HEK293T (cell line): ENCODE measurements at regions not wholly inside any gene's neighbourhood (a gene's known extent, or its start where the extent isn't known, plus 50 kb on each side); places are given as distances from the start of the nearest gene placed in this dataset.

Experiments
- BHLHE40 ChIP-seq: fragments of 450-650 bp; IDR thresholded peaks from 2 replicates; pipeline ENCODE4 v1.6.1; 2016; ENCODE audit warnings: mild to moderate bottlenecking, moderate library complexity, borderline replicate concordance
- CTBP1 ChIP-seq: fragments of 450-650 bp; IDR thresholded peaks from 2 replicates; pipeline ENCODE4 v1.6.1; 2016; ENCODE audit warnings: borderline replicate concordance
- FOXA1 ChIP-seq: fragments of 450-650 bp; IDR thresholded peaks from 2 replicates; pipeline ENCODE4 v1.6.1; 2016; ENCODE audit warnings: mild to moderate bottlenecking
- FOXK2 ChIP-seq: fragments of 450-650 bp; IDR thresholded peaks from 2 replicates; pipeline ENCODE4 v1.6.1; 2016; ENCODE audit warnings: mild to moderate bottlenecking
- FOXM1 ChIP-seq: fragments of 450-650 bp; IDR thresholded peaks from 2 replicates; pipeline ENCODE4 v1.6.1; 2017; ENCODE audit warnings: mild to moderate bottlenecking, borderline replicate concordance
- HDGF ChIP-seq: fragments of 450-650 bp; IDR thresholded peaks from 2 replicates; pipeline ENCODE4 v1.6.1; 2017; ENCODE audit warnings: antibody characterized with exemption, borderline replicate concordance
- SP1 ChIP-seq: fragments of 450-650 bp; IDR thresholded peaks from 2 replicates; pipeline ENCODE4 v1.6.1; 2017
- SUZ12 ChIP-seq: fragments of 450-650 bp; IDR thresholded peaks from 2 replicates; pipeline ENCODE4 v1.6.1; 2016; ENCODE audit warnings: mild to moderate bottlenecking
- TARDBP ChIP-seq: fragments of 450-650 bp; IDR thresholded peaks from 2 replicates; pipeline ENCODE4 v1.6.1; 2016
- ZNF384 ChIP-seq: fragments of 450-650 bp; IDR thresholded peaks from 2 replicates; pipeline ENCODE4 v1.6.1; 2016

- TF ChIP-seq SP1 (no peak), FOXM1 (no peak), FOXA1 (no peak), CTBP1 (no peak), HDGF (no peak), ZNF384 (no peak), FOXK2 (no peak), SUZ12 (no peak), BHLHE40 (no peak), TARDBP (no peak)
Observed at GRCh38 chr17:77456271-77456950, 315.6 kb downstream of the SEC14L1 start.
